A549 (cell line): ENCODE measurements at regions not wholly inside any gene's neighbourhood (a gene's known extent, or its start where the extent isn't known, plus 50 kb on each side); places are given as distances from the start of the nearest gene placed in this dataset.

Experiments used
- ATAC-seq, 2 experiments: fragments of 200-7000 bp in 1 of 2; fragments of >200 bp in 1 of 2; cut with Nextera tagmentation in 1 of 2; cut with Tn5 transposase in 1 of 2; 3 replicates each; pipeline versions ENCODE4 v1.8.0 to v1.9.1; 2018 to 2020; ENCODE audit warnings: mild to moderate bottlenecking in 1 of 2, moderate library complexity in 1 of 2
- CTCF ChIA-PET: fragments of 300-600 bp; sonication (Branson Sonifier 250); formaldehyde crosslinking; extraction: SDS; loops from one replicate; lab custom pipeline; 2021; ENCODE audit warnings: antibody characterized with exemption, inconsistent platforms; lab: Yijun Ruan, JAX
- POLR2A ChIA-PET: fragments of 350-600 bp; formaldehyde crosslinking; extraction: SDS; loops from one replicate; lab custom pipeline; 2021; ENCODE audit warnings: antibody characterized with exemption, inconsistent platforms; lab: Yijun Ruan, JAX
- DNase-seq, 2 experiments: peaks; one replicate each; pipeline versions ENCODE4 v3.0.0 to v3.0.0-alpha.2; 2011 to 2016; ENCODE audit warnings: low read depth in 1 of 2, low spot score in 1 of 2
- FAIRE-seq: peaks from 2 replicates; lab custom pipeline; 2011; peaks lifted over from hg19 to GRCh38; lab: Jason Lieb, UNC
- H3K27ac ChIP-seq, 2 experiments: fragments of >200 bp; sonication (Bioruptor Twin); formaldehyde crosslinking; 3 replicates each; pipeline ENCODE4 v1.5.1; 2016 to 2017
- H3K4me1 ChIP-seq: fragments of >200 bp; sonication (Bioruptor Twin); formaldehyde crosslinking; 3 replicates; pipeline ENCODE4 v1.6.1; 2016
- H3K4me2 ChIP-seq: fragments of >200 bp; sonication (Bioruptor Twin); formaldehyde crosslinking; 3 replicates; pipeline ENCODE4 v1.6.1; 2016
- H3K4me3 ChIP-seq: fragments of >200 bp; sonication (Bioruptor Twin); formaldehyde crosslinking; 3 replicates; pipeline ENCODE4 v1.5.1; 2016
- H3K9me3 ChIP-seq: fragments of >200 bp; sonication (Bioruptor Twin); formaldehyde crosslinking; 3 replicates; pipeline ENCODE4 v1.6.1; 2016
- CBX2 ChIP-seq: fragments of 200-600 bp; sonication (generic); IDR thresholded peaks from 2 replicates; pipeline ENCODE4 v1.6.1; 2016; ENCODE audit warnings: low read depth, mild to moderate bottlenecking, borderline replicate concordance
- EHF ChIP-seq: fragments of 250-450 bp; sonication (Bioruptor Pico); IDR thresholded peaks from 2 replicates; pipeline ENCODE4 v1.5.0; 2020; ENCODE audit warnings: mild to moderate bottlenecking
- EHMT2 ChIP-seq: fragments of 200-600 bp; sonication (generic); IDR thresholded peaks from 2 replicates; pipeline ENCODE4 v1.6.1; 2016; ENCODE audit warnings: antibody characterized with exemption, low read depth, mild to moderate bottlenecking, moderate library complexity
- FOSL2 ChIP-seq, 2 experiments: fragments of 450-650 bp in 1 of 2; fragments of >200 bp in 1 of 2; sonication (Bioruptor Twin) in 1 of 2; formaldehyde crosslinking; IDR thresholded peaks; 2 replicates each; pipeline versions ENCODE4 v1.5.0 to v1.6.1; 2016 to 2020; ENCODE audit warnings: mild to moderate bottlenecking in 1 of 2, moderate library complexity in 1 of 2
- HOXA7 ChIP-seq: fragments of 250-450 bp; sonication (Bioruptor Pico); IDR thresholded peaks from 2 replicates; pipeline ENCODE4 v1.5.0; 2020; ENCODE audit warnings: mild to moderate bottlenecking, moderate library complexity
- HOXB13 ChIP-seq: fragments of 250-450 bp; sonication (Bioruptor Pico); IDR thresholded peaks from 2 replicates; pipeline ENCODE4 v1.5.0; 2020; ENCODE audit warnings: low read depth, mild to moderate bottlenecking, moderate library complexity
- JUN ChIP-seq, 2 experiments: fragments of >200 bp; sonication (Bioruptor Twin); formaldehyde crosslinking; IDR thresholded peaks; 2 replicates in 1 of 2; 3 replicates in 1 of 2; pipeline ENCODE4 v1.6.1; 2016 to 2017
- KDM5A ChIP-seq: fragments of 200-600 bp; sonication (generic); IDR thresholded peaks from 2 replicates; pipeline ENCODE4 v1.6.1; 2016; ENCODE audit warnings: antibody characterized with exemption, mild to moderate bottlenecking
- NR3C1 ChIP-seq: fragments of >200 bp; sonication (Bioruptor Twin); formaldehyde crosslinking; IDR thresholded peaks from 3 replicates; pipeline ENCODE4 v1.6.1; 2017
- PHF8 ChIP-seq: fragments of 200-600 bp; sonication (generic); IDR thresholded peaks from 2 replicates; pipeline ENCODE4 v1.6.1; 2016; ENCODE audit warnings: low read depth, mild to moderate bottlenecking, antibody characterized with exemption, moderate library complexity, borderline replicate concordance
- RARB ChIP-seq: fragments of 250-450 bp; sonication (Bioruptor Pico); IDR thresholded peaks from 2 replicates; pipeline ENCODE4 v1.8.0; 2021; ENCODE audit warnings: mild to moderate bottlenecking, moderate library complexity
- RCOR1 ChIP-seq: fragments of 150-350 bp; IDR thresholded peaks from 2 replicates; pipeline ENCODE4 v1.6.1; 2014; ENCODE audit warnings: antibody characterized with exemption, low read length, low read depth
- RNF2 ChIP-seq: fragments of 200-600 bp; sonication (generic); IDR thresholded peaks from 2 replicates; pipeline ENCODE4 v1.6.1; 2016; ENCODE audit warnings: low read depth, mild to moderate bottlenecking, antibody characterized with exemption, moderate library complexity, borderline replicate concordance
- SREBF2 ChIP-seq: fragments of 450-650 bp; IDR thresholded peaks from 2 replicates; pipeline ENCODE4 v1.6.1; 2014; ENCODE audit warnings: mild to moderate bottlenecking, moderate library complexity
- TFCP2L1 ChIP-seq: fragments of 250-450 bp; sonication (Bioruptor Pico); IDR thresholded peaks from 2 replicates; pipeline ENCODE4 v1.5.0; 2021; ENCODE audit warnings: mild to moderate bottlenecking
- ZC3H11A ChIP-seq: fragments of 450-650 bp; IDR thresholded peaks from 2 replicates; pipeline ENCODE4 v1.6.1; 2014; ENCODE audit warnings: antibody characterized with exemption, mild to moderate bottlenecking
- ZNF302 ChIP-seq: fragments of 250-450 bp; sonication (Bioruptor Pico); IDR thresholded peaks from 2 replicates; pipeline ENCODE4 v1.9.0; 2021; ENCODE audit warnings: inconsistent platforms, mild to moderate bottlenecking, moderate library complexity
- TF ChIP-seq, protein P1 (sequence below): IDR thresholded peaks from 2 replicates; pipeline ENCODE4 v1.6.1; 2012
- TF ChIP-seq, protein P2 (sequence below): fragments of 150-350 bp; IDR thresholded peaks from 2 replicates; pipeline ENCODE4 v1.6.1; 2014; ENCODE audit warnings: low read depth, mild to moderate bottlenecking, low read length
- TF ChIP-seq, protein P3 (sequence below): fragments of >200 bp; sonication (Bioruptor Twin); formaldehyde crosslinking; IDR thresholded peaks from 2 replicates; pipeline ENCODE4 v1.6.1; 2016
- TF ChIP-seq, protein P4 (sequence below): IDR thresholded peaks from 2 replicates; pipeline ENCODE4 v1.6.1; 2012
- TF ChIP-seq, protein P5 (sequence below): fragments of 250-450 bp; sonication (Bioruptor Pico); IDR thresholded peaks from 2 replicates; pipeline ENCODE4 v1.5.0; 2021; ENCODE audit warnings: mild to moderate bottlenecking, moderate library complexity, borderline replicate concordance

DNA sequence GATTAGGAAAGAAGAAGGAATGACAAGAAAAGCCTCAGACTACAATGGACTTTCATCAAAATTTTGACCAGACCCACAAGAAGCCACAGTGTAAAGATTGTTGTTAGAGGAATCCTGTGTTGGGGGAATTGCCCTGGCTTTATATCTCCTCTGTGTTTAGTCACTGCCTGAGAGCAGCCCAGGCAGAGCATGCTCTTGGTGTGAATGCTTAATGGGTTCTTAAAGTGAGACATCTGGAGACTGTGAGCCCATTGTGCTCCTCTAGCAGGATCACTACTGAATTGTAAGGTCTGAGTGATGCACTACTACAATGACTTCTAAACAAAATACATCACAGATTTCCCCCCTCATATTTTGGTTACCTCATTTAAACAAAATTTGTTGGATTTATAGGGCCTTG is 1860.5 kb upstream of the ADGRL3 start:
- no peak for TF ChIP-seq HOXA7
- TF ChIP-seq ZC3H11A = no peak
- TF ChIP-seq FOSL2 (IDR thresholded peaks at IDR 0.05) = no peak
- TF ChIP-seq FOSL2 (CRISPR knock-in tag; IDR thresholded peaks at IDR 0.05) = no peak
- TF ChIP-seq, protein P1, sequence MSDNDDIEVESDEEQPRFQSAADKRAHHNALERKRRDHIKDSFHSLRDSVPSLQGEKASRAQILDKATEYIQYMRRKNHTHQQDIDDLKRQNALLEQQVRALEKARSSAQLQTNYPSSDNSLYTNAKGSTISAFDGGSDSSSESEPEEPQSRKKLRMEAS = no peak
- no peak for TF ChIP-seq HOXB13 (CRISPR knock-in tag)
- no peak for TF ChIP-seq EHMT2
- TF ChIP-seq, protein P2, sequence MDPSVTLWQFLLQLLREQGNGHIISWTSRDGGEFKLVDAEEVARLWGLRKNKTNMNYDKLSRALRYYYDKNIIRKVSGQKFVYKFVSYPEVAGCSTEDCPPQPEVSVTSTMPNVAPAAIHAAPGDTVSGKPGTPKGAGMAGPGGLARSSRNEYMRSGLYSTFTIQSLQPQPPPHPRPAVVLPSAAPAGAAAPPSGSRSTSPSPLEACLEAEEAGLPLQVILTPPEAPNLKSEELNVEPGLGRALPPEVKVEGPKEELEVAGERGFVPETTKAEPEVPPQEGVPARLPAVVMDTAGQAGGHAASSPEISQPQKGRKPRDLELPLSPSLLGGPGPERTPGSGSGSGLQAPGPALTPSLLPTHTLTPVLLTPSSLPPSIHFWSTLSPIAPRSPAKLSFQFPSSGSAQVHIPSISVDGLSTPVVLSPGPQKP = no peak
- no peak for ATAC-seq
- Histone ChIP-seq H3K27ac (no peak overlapping the region), H3K4me2 (no peak overlapping the region), H3K4me3 (no peak overlapping the region), H3K9me3 (no peaks in the 10 kb centered on the region), H3K4me1 (no peaks in the 10 kb centered on the region)
- no peak for FAIRE-seq
- DNase-seq = no peak
- ChIA-PET POLR2A (no interaction called here), CTCF (no interaction called here)

DNA sequence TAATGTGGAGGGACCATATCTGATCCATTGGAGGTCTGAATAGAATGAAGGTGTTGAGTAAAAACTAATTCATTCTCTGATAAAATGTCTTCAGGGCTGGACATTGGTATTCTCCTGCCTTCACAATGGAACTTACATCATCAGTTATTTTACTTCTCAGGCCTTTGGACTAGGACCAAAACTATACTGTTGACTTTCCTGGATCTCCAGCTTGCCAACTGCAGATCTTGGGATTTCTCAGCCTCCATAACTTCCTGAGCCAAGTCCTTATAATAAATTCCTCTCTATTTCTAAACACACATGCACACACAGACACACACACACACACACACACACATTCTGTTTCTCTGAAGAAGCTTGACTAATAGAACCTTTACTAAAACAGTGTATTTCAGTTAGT is 1858.6 kb upstream of the ADGRL3 start:
- no peak for TF ChIP-seq SREBF2
- TF ChIP-seq TFCP2L1 (CRISPR knock-in tag) = no peak
- TF ChIP-seq JUN (IDR thresholded peaks at IDR 0.05) = no peak
- TF ChIP-seq, protein P3, sequence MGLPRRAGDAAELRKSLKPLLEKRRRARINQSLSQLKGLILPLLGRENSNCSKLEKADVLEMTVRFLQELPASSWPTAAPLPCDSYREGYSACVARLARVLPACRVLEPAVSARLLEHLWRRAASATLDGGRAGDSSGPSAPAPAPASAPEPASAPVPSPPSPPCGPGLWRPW = no peak
- TF ChIP-seq RCOR1 = no peak
- no peak for TF ChIP-seq EHF (CRISPR knock-in tag)
- no peak for TF ChIP-seq KDM5A
- TF ChIP-seq ZNF302 = no peak
- TF ChIP-seq PHF8 = no peak
- TF ChIP-seq, protein P2 = no peak
- TF ChIP-seq HOXB13 (CRISPR knock-in tag) = no peak
- no peak for TF ChIP-seq CBX2
- TF ChIP-seq RARB (CRISPR knock-in tag) = no peak
- CTCF ChIA-PET = no interaction called here
- ATAC-seq = no peak
- no peak for FAIRE-seq
- H3K4me1 ChIP-seq = no peaks in the 10 kb centered on the region
- DNase-seq = no peak
- no peak overlapping the region for H3K4me3 ChIP-seq
- H3K27ac ChIP-seq = no peak overlapping the region
- no peaks in the 10 kb centered on the region for H3K9me3 ChIP-seq
- H3K4me2 ChIP-seq = no peak overlapping the region
- POLR2A ChIA-PET = no interaction called here

DNA sequence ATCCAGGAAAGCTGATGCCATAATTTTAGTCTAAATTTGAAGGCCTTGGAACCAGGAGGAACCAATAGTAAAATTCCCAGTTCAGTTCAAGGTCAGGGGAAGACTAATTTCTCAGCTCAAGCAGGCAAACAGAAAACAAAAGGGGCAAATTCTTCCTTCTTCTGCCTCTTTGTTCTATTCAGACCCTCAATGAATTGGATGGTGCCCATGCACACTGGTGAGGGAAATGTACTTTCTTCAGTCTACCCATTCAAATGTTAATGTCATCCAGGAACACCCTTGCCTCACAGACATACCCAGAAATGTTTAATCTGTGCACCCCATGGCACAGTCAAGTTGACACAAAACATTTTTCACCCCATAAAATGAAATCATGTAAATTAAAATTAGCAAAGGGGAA is 1851.2 kb upstream of the ADGRL3 start:
- POLR2A ChIA-PET = no interaction called here
- no peaks in the 10 kb centered on the region for H3K9me3 ChIP-seq
- TF ChIP-seq NR3C1 (no peak), RARB (CRISPR knock-in tag) (no peak), RNF2 (no peak)
- TF ChIP-seq, protein P4, sequence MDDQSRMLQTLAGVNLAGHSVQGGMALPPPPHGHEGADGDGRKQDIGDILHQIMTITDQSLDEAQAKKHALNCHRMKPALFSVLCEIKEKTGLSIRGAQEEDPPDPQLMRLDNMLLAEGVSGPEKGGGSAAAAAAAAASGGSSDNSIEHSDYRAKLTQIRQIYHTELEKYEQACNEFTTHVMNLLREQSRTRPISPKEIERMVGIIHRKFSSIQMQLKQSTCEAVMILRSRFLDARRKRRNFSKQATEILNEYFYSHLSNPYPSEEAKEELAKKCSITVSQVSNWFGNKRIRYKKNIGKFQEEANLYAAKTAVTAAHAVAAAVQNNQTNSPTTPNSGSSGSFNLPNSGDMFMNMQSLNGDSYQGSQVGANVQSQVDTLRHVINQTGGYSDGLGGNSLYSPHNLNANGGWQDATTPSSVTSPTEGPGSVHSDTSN = no peak
- TF ChIP-seq, protein P5, sequence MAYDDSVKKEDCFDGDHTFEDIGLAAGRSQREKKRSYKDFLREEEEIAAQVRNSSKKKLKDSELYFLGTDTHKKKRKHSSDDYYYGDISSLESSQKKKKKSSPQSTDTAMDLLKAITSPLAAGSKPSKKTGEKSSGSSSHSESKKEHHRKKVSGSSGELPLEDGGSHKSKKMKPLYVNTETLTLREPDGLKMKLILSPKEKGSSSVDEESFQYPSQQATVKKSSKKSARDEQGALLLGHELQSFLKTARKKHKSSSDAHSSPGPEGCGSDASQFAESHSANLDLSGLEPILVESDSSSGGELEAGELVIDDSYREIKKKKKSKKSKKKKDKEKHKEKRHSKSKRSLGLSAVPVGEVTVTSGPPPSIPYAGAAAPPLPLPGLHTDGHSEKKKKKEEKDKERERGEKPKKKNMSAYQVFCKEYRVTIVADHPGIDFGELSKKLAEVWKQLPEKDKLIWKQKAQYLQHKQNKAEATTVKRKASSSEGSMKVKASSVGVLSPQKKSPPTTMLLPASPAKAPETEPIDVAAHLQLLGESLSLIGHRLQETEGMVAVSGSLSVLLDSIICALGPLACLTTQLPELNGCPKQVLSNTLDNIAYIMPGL (CRISPR knock-in tag) = no peak
- TF ChIP-seq, protein P2 = no peak
- H3K4me2 ChIP-seq = no peak overlapping the region
- DNase-seq (no peak), FAIRE-seq (no peak), ATAC-seq (no peak)
- H3K4me3 ChIP-seq = no peak overlapping the region
- CTCF ChIA-PET = no interaction called here
- H3K4me1 ChIP-seq = no peaks in the 10 kb centered on the region
- H3K27ac ChIP-seq = no peak overlapping the region
